DND-41 (cell line): ENCODE measurements at regions not wholly inside any gene's neighbourhood (a gene's known extent, or its start where the extent isn't known, plus 50 kb on each side); places are given as distances from the start of the nearest gene placed in this dataset.
"Not testable (repeated sequence)": the region's sequence is repeated elsewhere in the genome, so short reads cannot be mapped to it uniquely, and the experiment has no call there.

Experiments
- ATAC-seq: fragments of 200-7000 bp; cut with Tn5 transposase; 3 replicates; pipeline ENCODE4 v1.9.1; 2021; ENCODE audit warnings: low read depth; ENCODE audit not compliant: insufficient read depth
- DNase-seq: peaks from one replicate; pipeline ENCODE4 v3.0.0-alpha.2; 2020
- H2AFZ ChIP-seq: 2 replicates; pipeline ENCODE4 v1.6.0; 2012; ENCODE audit warnings: low read depth, low read length
- H3K27ac ChIP-seq: 2 replicates; pipeline ENCODE4 v1.5.1; 2012; ENCODE audit warnings: low read length, inconsistent platforms
- H3K27me3 ChIP-seq: fragments of 200-600 bp; sonication (generic); 2 replicates; pipeline ENCODE4 v1.6.0; 2012; ENCODE audit warnings: low read length, mild to moderate bottlenecking, inconsistent platforms; ENCODE audit not compliant: insufficient read depth, poor library complexity
- H3K36me3 ChIP-seq: 2 replicates; pipeline ENCODE4 v1.5.1; 2012; ENCODE audit warnings: low read length, inconsistent platforms; ENCODE audit not compliant: insufficient read depth
- H3K4me1 ChIP-seq: 2 replicates; pipeline ENCODE4 v1.5.1; 2012; ENCODE audit warnings: mild to moderate bottlenecking, low read length; ENCODE audit not compliant: insufficient read depth
- H3K4me2 ChIP-seq: 2 replicates; pipeline ENCODE4 v1.6.0; 2012; ENCODE audit warnings: mild to moderate bottlenecking, moderate library complexity, low read length, inconsistent platforms; ENCODE audit not compliant: insufficient read depth
- H3K4me3 ChIP-seq, 2 experiments: fragments of 200-600 bp in 1 of 2; shearing (Covaris generic) in 1 of 2; 2 replicates each; pipeline ENCODE4 v1.5.1; 2012 to 2016; ENCODE audit warnings: inconsistent platforms in 2 of 2, low read length in 2 of 2, mild to moderate bottlenecking in 2 of 2, low read depth in 1 of 2, moderate library complexity in 1 of 2
- H3K79me2 ChIP-seq: 2 replicates; pipeline ENCODE4 v1.6.0; 2012; ENCODE audit warnings: low read length, inconsistent platforms; ENCODE audit not compliant: insufficient read depth
- H3K9ac ChIP-seq: 2 replicates; pipeline ENCODE4 v1.6.0; 2012; ENCODE audit warnings: low read depth, mild to moderate bottlenecking, inconsistent platforms, low read length, moderate library complexity
- H3K9me3 ChIP-seq: 2 replicates; pipeline ENCODE4 v1.5.1; 2012; ENCODE audit warnings: low read length, moderate library complexity, mild to moderate bottlenecking, inconsistent platforms; ENCODE audit not compliant: insufficient read depth, severe bottlenecking
- H4K20me1 ChIP-seq: 2 replicates; pipeline ENCODE4 v1.6.0; 2012; ENCODE audit warnings: low read length; ENCODE audit not compliant: insufficient read depth
- EZH2 ChIP-seq: IDR thresholded peaks from 3 replicates; pipeline ENCODE4 v1.6.1; 2012; ENCODE audit warnings: borderline replicate concordance, low read depth, mild to moderate bottlenecking, moderate library complexity, low read length, inconsistent platforms; ENCODE audit not compliant: severe bottlenecking
- TF ChIP-seq, protein P1 (sequence below): IDR thresholded peaks from 2 replicates; pipeline ENCODE4 v1.5.1; 2012; ENCODE audit warnings: borderline replicate concordance, low read length, moderate library complexity, mild to moderate bottlenecking; ENCODE audit not compliant: poor library complexity, severe bottlenecking; ENCODE audit errors: extremely low read depth

DNA sequence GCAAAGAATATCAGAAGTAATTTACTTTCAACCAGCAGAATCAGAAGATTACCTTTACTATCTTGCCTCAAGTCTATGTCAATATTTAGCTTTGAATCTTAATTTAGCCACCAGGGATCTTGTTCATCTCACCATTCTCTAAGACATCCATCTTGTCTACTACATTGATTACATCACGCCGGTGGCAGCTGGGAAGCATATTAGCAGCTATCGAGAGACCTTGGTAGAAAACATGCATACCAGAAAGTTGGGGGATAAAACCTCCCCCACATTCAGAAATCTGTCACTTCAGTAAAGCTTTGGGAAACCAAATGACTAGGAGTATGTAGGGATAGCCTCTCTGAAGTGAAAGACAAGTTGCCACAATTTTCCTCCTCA is 703.8 kb upstream of the FSHR start:
- Histone ChIP-seq H3K79me2 (no peaks in the 10 kb centered on the region), H3K27me3 (no peaks in the 10 kb centered on the region), H3K4me3 (no peak overlapping the region), H3K36me3 (no peaks in the 10 kb centered on the region), H4K20me1 (no peaks in the 10 kb centered on the region), H3K4me2 (no peak overlapping the region), H3K9ac (no peak overlapping the region), H3K4me1 (no peaks in the 10 kb centered on the region), H3K27ac (no peak overlapping the region), H2AFZ (no peak overlapping the region), H3K9me3 (no peaks in the 10 kb centered on the region)
- TF ChIP-seq, protein P1, sequence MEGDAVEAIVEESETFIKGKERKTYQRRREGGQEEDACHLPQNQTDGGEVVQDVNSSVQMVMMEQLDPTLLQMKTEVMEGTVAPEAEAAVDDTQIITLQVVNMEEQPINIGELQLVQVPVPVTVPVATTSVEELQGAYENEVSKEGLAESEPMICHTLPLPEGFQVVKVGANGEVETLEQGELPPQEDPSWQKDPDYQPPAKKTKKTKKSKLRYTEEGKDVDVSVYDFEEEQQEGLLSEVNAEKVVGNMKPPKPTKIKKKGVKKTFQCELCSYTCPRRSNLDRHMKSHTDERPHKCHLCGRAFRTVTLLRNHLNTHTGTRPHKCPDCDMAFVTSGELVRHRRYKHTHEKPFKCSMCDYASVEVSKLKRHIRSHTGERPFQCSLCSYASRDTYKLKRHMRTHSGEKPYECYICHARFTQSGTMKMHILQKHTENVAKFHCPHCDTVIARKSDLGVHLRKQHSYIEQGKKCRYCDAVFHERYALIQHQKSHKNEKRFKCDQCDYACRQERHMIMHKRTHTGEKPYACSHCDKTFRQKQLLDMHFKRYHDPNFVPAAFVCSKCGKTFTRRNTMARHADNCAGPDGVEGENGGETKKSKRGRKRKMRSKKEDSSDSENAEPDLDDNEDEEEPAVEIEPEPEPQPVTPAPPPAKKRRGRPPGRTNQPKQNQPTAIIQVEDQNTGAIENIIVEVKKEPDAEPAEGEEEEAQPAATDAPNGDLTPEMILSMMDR: no peak
- TF ChIP-seq EZH2: no peak
- no peak for ATAC-seq
- DNase-seq: no peak

DNA sequence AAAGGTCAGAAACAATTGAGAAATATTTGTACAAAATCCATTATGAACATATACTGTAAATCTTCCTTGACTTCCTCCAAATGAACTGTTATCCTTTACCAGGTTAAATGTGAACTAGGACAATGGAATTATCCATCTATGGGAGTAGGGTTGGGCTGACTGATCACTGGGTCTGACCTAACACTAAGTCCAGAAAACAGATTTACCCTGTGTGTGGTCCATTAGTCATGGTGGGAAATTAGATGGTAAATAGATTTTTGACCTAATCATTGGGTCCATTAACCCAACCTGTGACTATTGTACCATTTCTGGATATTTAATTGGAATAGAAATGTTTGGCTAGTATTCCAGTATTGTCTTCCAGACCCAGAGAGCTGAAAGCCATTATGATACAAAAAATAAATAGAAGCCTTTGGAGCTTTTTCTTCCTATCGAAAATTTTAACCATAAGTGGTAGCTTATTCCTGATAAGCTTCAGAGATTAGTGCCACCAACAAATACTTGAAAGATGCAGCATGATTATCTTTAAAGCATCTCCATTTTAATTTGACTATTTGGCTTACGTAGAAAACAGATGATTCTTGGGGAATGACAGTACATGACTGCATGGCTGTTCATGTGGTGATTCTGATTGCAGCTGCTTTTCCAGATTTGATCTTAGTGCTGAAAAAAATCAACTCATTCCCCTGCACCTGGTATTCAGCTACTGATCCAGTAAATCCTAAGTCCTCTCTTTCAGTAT is 703.2 kb upstream of the FSHR start:
- TF ChIP-seq EZH2: no peak
- TF ChIP-seq, protein P1: no peak
- H3K79me2 ChIP-seq: no peaks in the 10 kb centered on the region
- no peaks in the 10 kb centered on the region for H3K9me3 ChIP-seq
- DNase-seq (no peak), ATAC-seq (no peak)
- H3K4me1 ChIP-seq: no peaks in the 10 kb centered on the region
- H3K27me3 ChIP-seq: no peaks in the 10 kb centered on the region
- no peak overlapping the region for H2AFZ ChIP-seq
- H3K4me2 ChIP-seq: no peak overlapping the region
- no peak overlapping the region for H3K27ac ChIP-seq
- no peaks in the 10 kb centered on the region for H4K20me1 ChIP-seq
- H3K4me3 ChIP-seq: no peak overlapping the region
- no peaks in the 10 kb centered on the region for H3K36me3 ChIP-seq
- no peak overlapping the region for H3K9ac ChIP-seq

DNA sequence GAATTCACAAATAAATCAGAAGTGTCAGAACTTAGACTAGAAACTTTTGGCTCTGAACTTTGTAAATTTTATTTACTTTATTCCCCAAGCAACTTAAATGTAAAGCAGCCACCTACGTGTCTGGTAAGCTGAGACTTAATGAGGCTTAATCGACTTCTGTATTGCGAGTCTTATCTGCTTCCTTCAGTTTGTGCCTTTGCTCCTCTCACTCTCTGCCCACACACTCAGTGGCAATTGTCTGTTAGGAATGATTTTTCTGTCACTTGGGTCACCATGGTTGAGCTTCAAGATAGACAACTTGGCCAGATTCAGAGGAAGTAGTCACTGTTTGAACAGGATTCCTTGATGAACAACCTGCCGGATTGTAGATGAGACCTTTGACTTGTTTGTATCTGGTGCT is 691.4 kb upstream of the FSHR start:
- Histone ChIP-seq H3K4me3 (no peak overlapping the region), H4K20me1 (no peaks in the 10 kb centered on the region), H2AFZ (no peak overlapping the region), H3K79me2 (no peaks in the 10 kb centered on the region), H3K27ac (no peak overlapping the region), H3K4me2 (no peak overlapping the region), H3K9me3 (no peaks in the 10 kb centered on the region), H3K9ac (no peak overlapping the region), H3K27me3 (no peaks in the 10 kb centered on the region), H3K4me1 (no peaks in the 10 kb centered on the region), H3K36me3 (no peaks in the 10 kb centered on the region)
- ATAC-seq (no peak), DNase-seq (no peak)
- no peak for TF ChIP-seq EZH2
- TF ChIP-seq, protein P1: no peak

DNA sequence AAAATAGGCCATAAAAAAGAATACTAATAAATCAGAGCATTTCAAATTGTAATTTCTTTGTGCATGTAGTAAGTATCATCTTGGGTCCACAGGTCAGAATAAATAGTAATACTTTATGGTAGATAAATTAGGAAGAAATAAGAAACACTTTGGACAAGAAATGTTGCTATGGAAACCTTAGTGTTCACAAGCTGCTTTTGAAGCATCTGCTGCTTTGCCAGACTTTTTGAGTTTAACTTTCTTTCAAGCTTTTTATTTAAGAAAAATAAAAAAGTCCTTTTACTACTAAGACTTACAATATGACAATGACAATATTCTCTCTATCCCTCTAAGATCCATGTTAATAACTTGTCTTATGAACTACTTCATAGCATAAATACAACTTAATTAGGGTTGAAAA is 690.7 kb upstream of the FSHR start:
- no peaks in the 10 kb centered on the region for H3K4me1 ChIP-seq
- H3K27ac ChIP-seq: no peak overlapping the region
- H2AFZ ChIP-seq: no peak overlapping the region
- H4K20me1 ChIP-seq: no peaks in the 10 kb centered on the region
- H3K36me3 ChIP-seq: no peaks in the 10 kb centered on the region
- no peak overlapping the region for H3K9ac ChIP-seq
- ATAC-seq: no peak
- no peaks in the 10 kb centered on the region for H3K27me3 ChIP-seq
- DNase-seq: no peak
- TF ChIP-seq EZH2: no peak
- TF ChIP-seq, protein P1: no peak
- no peak overlapping the region for H3K4me2 ChIP-seq
- no peaks in the 10 kb centered on the region for H3K9me3 ChIP-seq
- no peak overlapping the region for H3K4me3 ChIP-seq
- H3K79me2 ChIP-seq: no peaks in the 10 kb centered on the region

DNA sequence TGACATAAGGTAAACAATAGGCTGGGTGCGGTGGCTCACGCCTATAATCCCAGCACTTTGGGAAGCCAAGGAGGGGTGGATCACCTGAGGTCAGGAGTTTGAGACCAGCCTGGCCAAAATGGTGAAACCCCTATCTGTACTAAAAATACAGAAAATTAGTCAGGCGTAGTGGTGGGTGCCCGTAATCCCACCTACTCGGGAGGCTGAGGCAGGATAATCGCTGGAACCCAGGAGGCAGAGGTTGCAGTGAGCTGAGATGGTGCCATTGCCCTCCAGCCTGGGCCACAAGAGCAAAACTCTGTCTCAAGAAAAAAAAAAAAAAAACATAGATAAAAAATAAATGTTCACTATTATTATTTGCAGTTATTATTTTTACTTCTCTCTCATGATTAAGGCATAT is 689.8 kb upstream of the FSHR start:
- H3K36me3 ChIP-seq, H3K9ac ChIP-seq, ATAC-seq, H4K20me1 ChIP-seq, H3K4me3 ChIP-seq, H2AFZ ChIP-seq, DNase-seq, H3K4me2 ChIP-seq, H3K4me1 ChIP-seq, H3K9me3 ChIP-seq, H3K27ac ChIP-seq, H3K79me2 ChIP-seq, H3K27me3 ChIP-seq: not testable (repeated sequence)
